DMS53 treated with DMSO at 0.1 percent for 48 hours (cell line): ENCODE measurements at regions not wholly inside any gene's neighbourhood (a gene's known extent, or its start where the extent isn't known, plus 50 kb on each side); places are given as distances from the start of the nearest gene placed in this dataset.

Experiments used
- DNase-seq: peaks from one replicate; lab custom pipeline; 2025; ENCODE audit not compliant: unreplicated experiment; lab: John Stamatoyannopoulos, UW

GRCh38 chr2:203789618-203790017, 78.0 kb upstream of the CTLA4 start:
- DNase-seq: no peak

- DNase-seq: no peak
These were observed 77.3 kb upstream of the CTLA4 start for GRCh38 chr2:203790134-203790852.

- DNase-seq: no peak
These were observed 71.1 kb upstream of the CTLA4 start for GRCh38 chr2:203796248-203797010.

GRCh38 chr2:203797276-203797675, 70.3 kb upstream of the CTLA4 start:
- DNase-seq: no peak

GRCh38 chr2:203797712-203798111, 69.9 kb upstream of the CTLA4 start:
- no peak for DNase-seq

- no peak for DNase-seq
These were observed 69.1 kb upstream of the CTLA4 start for GRCh38 chr2:203798296-203799087.

- no peak for DNase-seq
These were observed 67.7 kb upstream of the CTLA4 start for GRCh38 chr2:203799908-203800307.

GRCh38 chr2:203800783-203801182, 66.8 kb upstream of the CTLA4 start:
- no peak for DNase-seq

- no peak for DNase-seq
These were observed 65.1 kb upstream of the CTLA4 start for GRCh38 chr2:203802342-203803052.

- no peak for DNase-seq
These were observed 64.5 kb upstream of the CTLA4 start for GRCh38 chr2:203803053-203803429.

GRCh38 chr2:203804070-203804469, 63.5 kb upstream of the CTLA4 start:
- no peak for DNase-seq

- DNase-seq: no peak
These were observed 62.6 kb upstream of the CTLA4 start for GRCh38 chr2:203804764-203805485.

GRCh38 chr2:203805486-203805838, 62.1 kb upstream of the CTLA4 start:
- no peak for DNase-seq

- no peak for DNase-seq
These were observed 60.8 kb upstream of the CTLA4 start for GRCh38 chr2:203806761-203807160.

GRCh38 chr2:203808046-203808750, 59.4 kb upstream of the CTLA4 start:
- no peak for DNase-seq

GRCh38 chr2:203809084-203809521, 58.5 kb upstream of the CTLA4 start:
- DNase-seq: no peak

- no peak for DNase-seq
These were observed 57.5 kb upstream of the CTLA4 start for GRCh38 chr2:203809991-203810510.

GRCh38 chr2:203811491-203812221, 55.9 kb upstream of the CTLA4 start:
- peak; percentile 90 for DNase-seq
